GM10248 (cell line): ENCODE measurements at regions not wholly inside any gene's neighbourhood (a gene's known extent, or its start where the extent isn't known, plus 50 kb on each side); places are given as distances from the start of the nearest gene placed in this dataset.

ENCODE experiments used
- CTCF ChIA-PET: fragments of 300-600 bp; sonication (Branson Sonifier 250); formaldehyde crosslinking; extraction: SDS; loops from one replicate; lab custom pipeline; 2021; ENCODE audit warnings: antibody characterized with exemption; lab: Yijun Ruan, JAX
- POLR2A ChIA-PET: fragments of 350-650 bp; sonication (Branson Sonifier 250); formaldehyde crosslinking; extraction: SDS; loops from one replicate; lab custom pipeline; 2020; ENCODE audit warnings: antibody characterized with exemption; lab: Yijun Ruan, JAX
- DNase-seq: peaks from one replicate; pipeline ENCODE4 v3.0.0; 2012; ENCODE audit errors: extremely low spot score
- CTCF ChIP-seq: IDR thresholded peaks from 2 replicates; pipeline ENCODE4 v1.5.1; 2012; ENCODE audit warnings: mild to moderate bottlenecking, low read depth; ENCODE audit errors: extremely low read depth, missing control alignments, control extremely low read depth

GRCh38 chr9:117775591-117775990 lies 71.4 kb downstream of the TLR4 start:
- no peak for TF ChIP-seq CTCF
- DNase-seq, result no peak
- POLR2A ChIA-PET, result no interaction called here
- CTCF ChIA-PET, result interaction anchor here (2.1 kb wide), 1 partner anchor 14 kb away, joined by 6 read pairs; no protein-coding TSS in a partner anchor

GRCh38 chr9:117777823-117778222 lies 73.6 kb downstream of the TLR4 start:
- CTCF ChIA-PET, result no interaction called here
- TF ChIP-seq CTCF, result no peak
- POLR2A ChIA-PET, result no interaction called here
- no peak for DNase-seq

- POLR2A ChIA-PET, result no interaction called here
Observed at GRCh38 chr9:117779760-117780159, 75.6 kb downstream of the TLR4 start.

GRCh38 chr9:117782931-117783788 lies 79.0 kb downstream of the TLR4 start:
- ChIA-PET POLR2A (no interaction called here), CTCF (interaction anchor here (0.8 kb wide), 1 partner anchor 257 kb away, joined by 3 read pairs; no protein-coding TSS in a partner anchor)
- peak; percentile 24 for DNase-seq

More at GRCh38 chr9:117779760-117780159, 75.6 kb downstream of the TLR4 start:
- TF ChIP-seq CTCF, result no peak
- DNase-seq, result no peak
- CTCF ChIA-PET, result no interaction called here

GRCh38 chr9:117783828-117784227 lies 79.6 kb downstream of the TLR4 start:
- TF ChIP-seq CTCF, result no peak
- DNase-seq, result peak; percentile 29
- ChIA-PET CTCF (no interaction called here), POLR2A (no interaction called here)

More at GRCh38 chr9:117782931-117783788, 79.0 kb downstream of the TLR4 start:
- peak; percentile 67 for TF ChIP-seq CTCF

GRCh38 chr9:117784996-117785395 lies 80.8 kb downstream of the TLR4 start:
- CTCF ChIA-PET, result no interaction called here
- TF ChIP-seq CTCF, result no peak
- DNase-seq, result no peak

More at GRCh38 chr9:117784996-117785395, 80.8 kb downstream of the TLR4 start:
- POLR2A ChIA-PET, result no interaction called here
